Cardiac fibroblast (primary cell): ENCODE measurements at regions not wholly inside any gene's neighbourhood (a gene's known extent, or its start where the extent isn't known, plus 50 kb on each side); places are given as distances from the start of the nearest gene placed in this dataset.

Experiments used
- DNase-seq, 2 donors: peaks; one replicate each; pipeline versions ENCODE4 v3.0.0 to v3.0.0-alpha.2; 2010; ENCODE audit warnings: low read depth in 2 of 2
- H3K4me3 ChIP-seq, 2 donors: replicated peaks in 1 of 2; 1 replicate in 1 of 2; 2 replicates in 1 of 2; pipeline ENCODE4 v1.5.1; 2011; ENCODE audit warnings: low read depth in 2 of 2, low read length in 2 of 2, mild to moderate bottlenecking in 2 of 2, moderate library complexity in 1 of 2
- TF ChIP-seq, protein P1 (sequence below): IDR thresholded peaks from one replicate; pipeline ENCODE4 v1.5.1; 2011; ENCODE audit warnings: low read depth, mild to moderate bottlenecking, low read length, inconsistent platforms

DNA sequence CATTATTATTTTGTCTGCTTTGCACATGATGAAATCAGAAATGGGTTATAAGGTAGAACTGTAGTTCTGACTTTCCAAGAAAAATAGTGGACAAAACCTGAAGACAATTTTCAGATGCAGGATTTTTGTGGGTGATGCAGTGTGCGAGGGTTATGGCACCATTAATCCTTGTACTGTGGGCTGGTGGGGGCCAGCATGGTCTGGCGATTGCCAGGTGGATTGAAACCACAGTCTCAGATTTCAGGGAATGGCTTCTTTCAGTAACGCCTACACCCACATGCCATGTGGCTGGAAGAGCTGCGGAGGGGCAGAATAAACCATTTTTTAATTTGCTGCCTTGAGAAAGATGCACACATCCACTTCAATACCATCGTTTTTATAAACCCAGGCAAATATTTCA is 150.5 kb downstream of the ARSF start:
- TF ChIP-seq, protein P1, sequence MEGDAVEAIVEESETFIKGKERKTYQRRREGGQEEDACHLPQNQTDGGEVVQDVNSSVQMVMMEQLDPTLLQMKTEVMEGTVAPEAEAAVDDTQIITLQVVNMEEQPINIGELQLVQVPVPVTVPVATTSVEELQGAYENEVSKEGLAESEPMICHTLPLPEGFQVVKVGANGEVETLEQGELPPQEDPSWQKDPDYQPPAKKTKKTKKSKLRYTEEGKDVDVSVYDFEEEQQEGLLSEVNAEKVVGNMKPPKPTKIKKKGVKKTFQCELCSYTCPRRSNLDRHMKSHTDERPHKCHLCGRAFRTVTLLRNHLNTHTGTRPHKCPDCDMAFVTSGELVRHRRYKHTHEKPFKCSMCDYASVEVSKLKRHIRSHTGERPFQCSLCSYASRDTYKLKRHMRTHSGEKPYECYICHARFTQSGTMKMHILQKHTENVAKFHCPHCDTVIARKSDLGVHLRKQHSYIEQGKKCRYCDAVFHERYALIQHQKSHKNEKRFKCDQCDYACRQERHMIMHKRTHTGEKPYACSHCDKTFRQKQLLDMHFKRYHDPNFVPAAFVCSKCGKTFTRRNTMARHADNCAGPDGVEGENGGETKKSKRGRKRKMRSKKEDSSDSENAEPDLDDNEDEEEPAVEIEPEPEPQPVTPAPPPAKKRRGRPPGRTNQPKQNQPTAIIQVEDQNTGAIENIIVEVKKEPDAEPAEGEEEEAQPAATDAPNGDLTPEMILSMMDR = no peak
- no peak for DNase-seq
- H3K4me3 ChIP-seq = no peak overlapping the region

DNA sequence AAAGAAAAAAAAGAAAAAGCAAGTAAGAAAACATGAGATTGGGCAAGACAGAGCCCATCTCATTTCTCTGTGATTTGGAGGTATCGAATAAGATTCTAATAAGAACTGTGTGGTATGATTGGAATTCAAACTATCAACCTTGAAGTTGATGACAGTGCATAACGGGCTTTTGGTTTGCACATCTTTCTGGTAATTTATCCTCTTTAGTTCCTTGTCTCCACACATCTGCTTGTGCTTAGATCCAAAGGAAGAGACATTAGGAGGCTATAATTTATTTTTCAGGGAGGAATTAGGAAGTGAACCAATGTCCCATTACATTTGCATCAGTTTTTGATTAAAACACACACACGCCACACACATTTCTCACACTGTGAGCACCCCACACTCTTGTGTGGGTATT is 149.9 kb downstream of the ARSF start:
- TF ChIP-seq, protein P1 = no peak
- DNase-seq = no peak
- no peak overlapping the region for H3K4me3 ChIP-seq

- TF ChIP-seq, protein P1 = no peak
- no peak overlapping the region for H3K4me3 ChIP-seq
- DNase-seq = peak; percentile 37 to 72
Observed at GRCh38 chrX:3184176-3184930, 143.1 kb downstream of the ARSF start.

- no peak for DNase-seq
- no peak overlapping the region for H3K4me3 ChIP-seq
- TF ChIP-seq, protein P1 = no peak
Observed at GRCh38 chrX:3181846-3182245, 140.6 kb downstream of the ARSF start.

DNA sequence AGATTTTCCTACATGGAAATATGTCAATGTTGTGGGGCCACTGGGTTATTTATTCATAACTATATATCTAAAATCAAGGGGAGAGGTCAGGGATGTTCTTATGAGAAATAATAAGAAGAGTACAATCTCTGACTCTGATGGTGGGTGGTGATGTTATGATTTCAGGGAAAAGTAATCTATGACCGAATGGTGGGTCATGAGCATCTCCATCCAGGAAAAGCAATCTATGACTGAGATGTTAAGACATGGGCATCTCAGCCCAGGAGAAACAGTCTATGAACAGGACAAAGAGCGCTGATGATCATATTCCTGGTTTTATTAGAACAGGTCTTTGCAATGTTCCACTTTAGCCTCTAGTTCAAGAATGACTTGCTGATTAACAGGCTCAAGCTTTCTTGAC is 137.1 kb downstream of the ARSF start:
- no peak overlapping the region for H3K4me3 ChIP-seq

DNA sequence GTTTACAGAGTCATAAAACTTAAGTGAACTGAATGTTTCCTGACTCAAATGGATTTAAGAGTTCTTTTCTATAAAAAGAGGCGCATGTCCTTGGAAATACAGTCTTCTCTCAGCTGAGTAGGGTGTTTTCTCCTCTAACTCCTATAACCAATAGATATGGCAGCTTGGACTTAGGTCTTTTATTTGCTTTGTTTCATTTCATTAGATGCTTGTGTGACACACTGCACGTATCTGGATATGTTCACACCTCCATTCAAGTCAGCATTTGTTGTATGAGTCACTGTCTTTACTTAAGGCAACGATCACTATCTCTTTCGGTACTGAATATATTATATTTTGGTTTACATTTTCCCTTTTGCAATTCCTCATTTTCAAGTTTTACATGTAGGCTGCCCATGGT is 136.6 kb downstream of the ARSF start:
- DNase-seq = peak in 1 of 2 donors; percentile 1
- TF ChIP-seq, protein P1 = no peak
- no peak overlapping the region for H3K4me3 ChIP-seq

More for the DNA sequence above, 137.1 kb downstream of the ARSF start:
- TF ChIP-seq, protein P1 = no peak
- DNase-seq = no peak

DNA sequence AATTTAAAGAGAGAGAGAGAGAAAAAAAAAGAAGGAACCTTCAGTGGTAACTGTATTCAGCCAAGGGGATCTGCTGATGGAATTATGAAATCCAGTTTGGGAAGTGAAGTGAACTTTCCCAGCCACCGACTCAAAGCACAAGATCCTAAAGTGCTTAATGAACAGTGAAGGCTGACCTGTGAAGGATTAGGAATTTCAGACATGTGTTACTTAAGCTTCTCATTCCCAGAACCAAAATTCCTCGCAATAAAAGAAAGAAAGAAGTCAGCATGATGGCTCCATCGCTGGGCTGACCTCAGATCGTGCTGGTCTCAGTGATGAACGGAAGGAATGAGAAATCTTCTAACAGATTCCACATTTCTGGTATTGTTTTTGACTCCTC is 135.2 kb downstream of the ARSF start:
- peak; percentile 39 to 68 for DNase-seq
- no peak overlapping the region for H3K4me3 ChIP-seq
- TF ChIP-seq, protein P1 = no peak
